ENCODE measurements at regions not wholly inside any gene's neighbourhood (a gene's known extent, or its start where the extent isn't known, plus 50 kb on each side); places are given as distances from the start of the nearest gene placed in this dataset.
"Not testable (repeated sequence)": the region's sequence is repeated elsewhere in the genome, so short reads cannot be mapped to it uniquely, and the experiment has no call there.

- no peak for DNase-seq
Measured at GRCh38 chr17:33816842-33817617, 438.1 kb upstream of the CCL2 start.

- no peak for DNase-seq
Measured at GRCh38 chr17:33819539-33819938, 435.5 kb upstream of the CCL2 start.

- DNase-seq, result no peak
Measured at GRCh38 chr17:33832262-33832661, 422.8 kb upstream of the CCL2 start.

GRCh38 chr17:33837281-33837680, 417.8 kb upstream of the CCL2 start:
- no peak for DNase-seq

- no peak for DNase-seq
Measured at GRCh38 chr17:33838281-33838680, 416.8 kb upstream of the CCL2 start.

- no peak for DNase-seq
Measured at GRCh38 chr17:33847900-33848299, 407.2 kb upstream of the CCL2 start.

- DNase-seq, result no peak
Measured at GRCh38 chr17:33848433-33848832, 406.7 kb upstream of the CCL2 start.

- DNase-seq, result no peak
Measured at GRCh38 chr17:33854596-33854995, 400.5 kb upstream of the CCL2 start.

GRCh38 chr17:33858121-33858520, 397.0 kb upstream of the CCL2 start:
- no peak for DNase-seq

- DNase-seq, result no peak
Measured at GRCh38 chr17:33858682-33859081, 396.4 kb upstream of the CCL2 start.

GRCh38 chr17:33862772-33863602, 392.1 kb upstream of the CCL2 start:
- DNase-seq, result no peak

- no peak for DNase-seq
Measured at GRCh38 chr17:33864758-33865229, 390.3 kb upstream of the CCL2 start.

- DNase-seq, result no peak
Measured at GRCh38 chr17:33868899-33869298, 386.2 kb upstream of the CCL2 start.

GRCh38 chr17:33870936-33871335, 384.1 kb upstream of the CCL2 start:
- no peak for DNase-seq

GRCh38 chr17:33871720-33872540, 383.2 kb upstream of the CCL2 start:
- peak in 3 of 51 donors; percentile 6 to 58 (median 30) for DNase-seq

- DNase-seq, result no peak
Measured at GRCh38 chr17:33873201-33873617, 381.9 kb upstream of the CCL2 start.

- no peak for DNase-seq
Measured at GRCh38 chr17:33874617-33875060, 380.4 kb upstream of the CCL2 start.

GRCh38 chr17:33875973-33876372, 379.1 kb upstream of the CCL2 start:
- DNase-seq, result no peak

GRCh38 chr17:33882273-33882672, 372.8 kb upstream of the CCL2 start:
- DNase-seq, result not testable (repeated sequence)

GRCh38 chr17:33882677-33883076, 372.4 kb upstream of the CCL2 start:
- DNase-seq, result not testable (repeated sequence)

- no peak for DNase-seq
Measured at GRCh38 chr17:33888455-33888854, 366.6 kb upstream of the CCL2 start.

- DNase-seq, result no peak
Measured at GRCh38 chr17:33889040-33889439, 366.0 kb upstream of the CCL2 start.

Measured in hypothalamus (tissue), 51 donors.